ENCODE measurements at regions not wholly inside any gene's neighbourhood (a gene's known extent, or its start where the extent isn't known, plus 50 kb on each side); places are given as distances from the start of the nearest gene placed in this dataset.

- WGBS = 69% methylated on average over 13 of the region's 13 CpGs
- Histone ChIP-seq H3K4me3 (no peak overlapping the region), H3K27me3 (no peaks in the 10 kb centered on the region), H3K9me3 (no peaks in the 10 kb centered on the region), H3K4me1 (peaks cover 0 to 22% (median 3%) of the 10 kb centered on the region in 4 donors), H3K36me3 (no peaks in the 10 kb centered on the region), H3K27ac (replicated peaks in 1 of 4) (no peak overlapping the region)
- TF ChIP-seq, protein P1, sequence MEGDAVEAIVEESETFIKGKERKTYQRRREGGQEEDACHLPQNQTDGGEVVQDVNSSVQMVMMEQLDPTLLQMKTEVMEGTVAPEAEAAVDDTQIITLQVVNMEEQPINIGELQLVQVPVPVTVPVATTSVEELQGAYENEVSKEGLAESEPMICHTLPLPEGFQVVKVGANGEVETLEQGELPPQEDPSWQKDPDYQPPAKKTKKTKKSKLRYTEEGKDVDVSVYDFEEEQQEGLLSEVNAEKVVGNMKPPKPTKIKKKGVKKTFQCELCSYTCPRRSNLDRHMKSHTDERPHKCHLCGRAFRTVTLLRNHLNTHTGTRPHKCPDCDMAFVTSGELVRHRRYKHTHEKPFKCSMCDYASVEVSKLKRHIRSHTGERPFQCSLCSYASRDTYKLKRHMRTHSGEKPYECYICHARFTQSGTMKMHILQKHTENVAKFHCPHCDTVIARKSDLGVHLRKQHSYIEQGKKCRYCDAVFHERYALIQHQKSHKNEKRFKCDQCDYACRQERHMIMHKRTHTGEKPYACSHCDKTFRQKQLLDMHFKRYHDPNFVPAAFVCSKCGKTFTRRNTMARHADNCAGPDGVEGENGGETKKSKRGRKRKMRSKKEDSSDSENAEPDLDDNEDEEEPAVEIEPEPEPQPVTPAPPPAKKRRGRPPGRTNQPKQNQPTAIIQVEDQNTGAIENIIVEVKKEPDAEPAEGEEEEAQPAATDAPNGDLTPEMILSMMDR (IDR thresholded peaks at IDR 0.05) = no peak
- TF ChIP-seq POLR2A (IDR thresholded peaks at IDR 0.05; ENCODE audit: low read depth) = no peak
- no peak for TF ChIP-seq EP300 (IDR thresholded peaks at IDR 0.05)
- no peak for TF ChIP-seq POLR2AphosphoS5 (IDR thresholded peaks at IDR 0.05)
- DNase-seq (ENCODE audit: extremely low spot score) = no peak
- intact Hi-C loops (cut with DNase I) = no loop called here
Observed at GRCh38 chr2:234438305-234438977, 58.4 kb downstream of the ARL4C start.

GRCh38 chr2:234437642-234438304 is 59.1 kb downstream of the ARL4C start:
- intact Hi-C loops (cut with DNase I) = no loop called here
- no peak for DNase-seq (ENCODE audit: extremely low spot score)

GRCh38 chr2:234436482-234436837 is 60.4 kb downstream of the ARL4C start:
- H3K36me3 ChIP-seq = no peaks in the 10 kb centered on the region
- H3K27me3 ChIP-seq = no peaks in the 10 kb centered on the region
- H3K27ac ChIP-seq (replicated peaks in 1 of 4) = no peak overlapping the region
- no peak overlapping the region for H3K4me3 ChIP-seq
- DNase-seq (ENCODE audit: extremely low spot score) = no peak
- intact Hi-C loops (cut with DNase I) = no loop called here
- 76% methylated on average over 6 of the region's 6 CpGs for WGBS
- no peaks in the 10 kb centered on the region for H3K9me3 ChIP-seq
- peaks cover 0 to 22% (median 3%) of the 10 kb centered on the region in 4 donors for H3K4me1 ChIP-seq
- TF ChIP-seq EP300 (IDR thresholded peaks at IDR 0.05) = no peak
- TF ChIP-seq POLR2AphosphoS5 (IDR thresholded peaks at IDR 0.05) = no peak
- TF ChIP-seq, protein P1 (IDR thresholded peaks at IDR 0.05) = no peak
- TF ChIP-seq POLR2A (IDR thresholded peaks at IDR 0.05; ENCODE audit: low read depth) = no peak

More at GRCh38 chr2:234437642-234438304, 59.1 kb downstream of the ARL4C start:
- Histone ChIP-seq H3K9me3 (no peaks in the 10 kb centered on the region), H3K36me3 (no peaks in the 10 kb centered on the region), H3K4me1 (peaks cover 0 to 22% (median 3%) of the 10 kb centered on the region in 4 donors), H3K27me3 (no peaks in the 10 kb centered on the region), H3K4me3 (no peak overlapping the region), H3K27ac (replicated peaks in 1 of 4) (no peak overlapping the region)
- 73% methylated on average over 11 of the region's 11 CpGs for WGBS
- TF ChIP-seq POLR2AphosphoS5 (IDR thresholded peaks at IDR 0.05) = no peak
- TF ChIP-seq EP300 (IDR thresholded peaks at IDR 0.05) = no peak
- TF ChIP-seq POLR2A (IDR thresholded peaks at IDR 0.05; ENCODE audit: low read depth) = no peak
- TF ChIP-seq, protein P1 (IDR thresholded peaks at IDR 0.05) = no peak

DNA sequence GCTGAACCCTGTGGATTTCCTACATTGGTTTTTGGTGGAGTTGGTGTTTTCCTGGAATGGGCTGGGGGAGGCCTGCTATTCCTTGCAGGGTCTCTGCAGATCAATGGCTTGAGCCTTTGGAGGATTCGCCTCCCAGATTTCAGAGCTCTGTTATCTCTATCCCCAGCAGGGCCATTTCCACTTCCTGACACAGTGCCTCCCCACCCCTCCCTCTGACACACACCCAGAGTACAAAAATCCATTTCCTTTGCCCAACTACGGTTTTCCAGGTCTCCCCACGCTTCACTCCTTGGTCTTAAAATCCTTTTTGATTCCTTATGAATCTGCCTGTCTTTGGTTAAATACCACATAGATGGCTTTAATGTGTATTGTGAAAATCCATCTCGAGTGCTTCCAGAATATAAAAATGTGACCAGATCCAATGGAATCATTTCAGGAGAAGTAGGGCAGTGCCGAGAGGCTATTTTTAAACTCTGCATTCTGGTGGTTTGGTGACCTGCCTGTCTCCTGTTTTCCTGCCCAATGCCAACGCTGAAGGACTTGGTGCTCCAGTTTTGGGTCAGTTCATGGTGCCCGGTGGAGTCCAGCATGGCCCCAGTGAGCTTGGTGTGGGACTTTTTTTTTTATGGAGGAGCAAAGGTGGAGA is 60.9 kb downstream of the ARL4C start:
- TF ChIP-seq POLR2AphosphoS5 (IDR thresholded peaks at IDR 0.05) (no peak), EP300 (IDR thresholded peaks at IDR 0.05) (no peak), POLR2A (IDR thresholded peaks at IDR 0.05; ENCODE audit: low read depth) (no peak)
- TF ChIP-seq, protein P1 (IDR thresholded peaks at IDR 0.05) = no peak
- intact Hi-C loops (cut with DNase I) = no loop called here
- Histone ChIP-seq H3K36me3 (no peaks in the 10 kb centered on the region), H3K27ac (replicated peaks in 1 of 4) (no peak overlapping the region), H3K27me3 (no peaks in the 10 kb centered on the region), H3K4me3 (no peak overlapping the region), H3K4me1 (peaks cover 0 to 22% (median 3%) of the 10 kb centered on the region in 4 donors), H3K9me3 (no peaks in the 10 kb centered on the region)
- DNase-seq (ENCODE audit: extremely low spot score) = no peak
- 70% methylated on average over 7 of the region's 7 CpGs for WGBS

All from esophagus muscularis mucosa (tissue), 4 donors.